Spleen (tissue), 11 donors: ENCODE measurements at regions not wholly inside any gene's neighbourhood (a gene's known extent, or its start where the extent isn't known, plus 50 kb on each side); places are given as distances from the start of the nearest gene placed in this dataset.

ENCODE experiments used
- DNase-seq: peaks from one replicate; pipeline ENCODE4 v3.0.0-alpha.2; 2020
- H3K27ac ChIP-seq, 8 donors: fragments of 200-600 bp; sonication (generic) in 7 of 8; 1 replicate in 4 of 8; 2 replicates in 4 of 8; pipeline versions ENCODE4 v1.5.0 to v1.8.0; 2016 to 2021; ENCODE audit warnings: inconsistent platforms in 4 of 8, mild to moderate bottlenecking in 4 of 8, moderate library complexity in 1 of 8
- H3K27me3 ChIP-seq, 7 donors: fragments of 200-600 bp; sonication (generic) in 6 of 7; replicated peaks in 1 of 7; 1 replicate in 4 of 7; 2 replicates in 3 of 7; pipeline versions ENCODE4 v1.5.0 to v1.8.0; 2016 to 2021; ENCODE audit warnings: inconsistent platforms in 3 of 7, mild to moderate bottlenecking in 1 of 7
- H3K36me3 ChIP-seq, 6 donors: fragments of 200-600 bp; sonication (generic) in 5 of 6; 1 replicate in 4 of 6; 2 replicates in 2 of 6; pipeline versions ENCODE4 v1.5.0 to v1.8.0; 2016 to 2021; ENCODE audit warnings: inconsistent platforms in 2 of 6
- H3K4me1 ChIP-seq, 6 donors: fragments of 200-600 bp; sonication (generic) in 5 of 6; 1 replicate in 3 of 6; 2 replicates in 3 of 6; pipeline versions ENCODE4 v1.5.0 to v1.8.0; 2016 to 2021; ENCODE audit warnings: inconsistent platforms in 3 of 6
- H3K4me3 ChIP-seq, 8 donors: fragments of 200-600 bp; sonication (generic) in 7 of 8; 1 replicate in 4 of 8; 2 replicates in 4 of 8; pipeline versions ENCODE4 v1.5.0 to v1.8.0; 2016 to 2021; ENCODE audit warnings: inconsistent platforms in 4 of 8, mild to moderate bottlenecking in 4 of 8, moderate library complexity in 2 of 8
- H3K9me3 ChIP-seq, 8 donors: fragments of 200-600 bp; sonication (generic) in 7 of 8; 1 replicate in 4 of 8; 2 replicates in 4 of 8; pipeline versions ENCODE4 v1.5.0 to v1.8.0; 2016 to 2021; ENCODE audit warnings: inconsistent platforms in 4 of 8
- POLR2A ChIP-seq, 3 donors: fragments of 450-650 bp; IDR thresholded peaks; one replicate each; pipeline ENCODE4 v1.5.1; 2017; ENCODE audit warnings: antibody characterized with exemption in 3 of 3, mild to moderate bottlenecking in 1 of 3
- POLR2AphosphoS5 ChIP-seq, 3 donors: sonication (generic); formaldehyde crosslinking; IDR thresholded peaks; one replicate each; pipeline ENCODE4 v1.5.1; 2017; ENCODE audit warnings: antibody characterized with exemption in 3 of 3
- WGBS, 5 donors: extraction: QIAGEN DNeasy Blood & Tissue Kit in 3 of 5; methylation state at CpG; one replicate each; pipeline versions ENCODE4 v1.1.5 to v1.1.7; 2013 to 2018; 5-methylcytosine and 5-hydroxymethylcytosine counted together
- intact Hi-C: fragments of 100-400 bp; cut with DNase I; formaldehyde crosslinking; loops from one replicate; pipeline ENCODE4 v1.15.0; 2023; ENCODE audit warnings: low total_unique reads
- TF ChIP-seq, protein P1 (sequence below), 11 experiments: fragments of 200-600 bp in 7 of 11; fragments of 450-650 bp in 4 of 11; sonication (generic) in 4 of 11; IDR thresholded peaks in 8 of 11; conservative IDR thresholded peaks in 3 of 11; 1 replicate in 7 of 11; 2 replicates in 4 of 11; pipeline versions ENCODE4 v1.4.0 to v1.8.0; 2016 to 2021; ENCODE audit warnings: antibody characterized with exemption in 11 of 11, inconsistent platforms in 4 of 11, mild to moderate bottlenecking in 1 of 11
- donor health status: healthy with polysubstance abuse.
- donor health status: DM: no; HTN: no; CAD: no; lungs with moderate emphysema.
- donor health status: DM: no; HTN: no; CAD: no.
- donor health status: Bipolar disorder and iron deficiency.
- donor health status: healthy.
- donor health status: DM: no; HTN: no; CAD: no.
- donor health status: DM: yes; HTN: yes; CAD: no.

DNA sequence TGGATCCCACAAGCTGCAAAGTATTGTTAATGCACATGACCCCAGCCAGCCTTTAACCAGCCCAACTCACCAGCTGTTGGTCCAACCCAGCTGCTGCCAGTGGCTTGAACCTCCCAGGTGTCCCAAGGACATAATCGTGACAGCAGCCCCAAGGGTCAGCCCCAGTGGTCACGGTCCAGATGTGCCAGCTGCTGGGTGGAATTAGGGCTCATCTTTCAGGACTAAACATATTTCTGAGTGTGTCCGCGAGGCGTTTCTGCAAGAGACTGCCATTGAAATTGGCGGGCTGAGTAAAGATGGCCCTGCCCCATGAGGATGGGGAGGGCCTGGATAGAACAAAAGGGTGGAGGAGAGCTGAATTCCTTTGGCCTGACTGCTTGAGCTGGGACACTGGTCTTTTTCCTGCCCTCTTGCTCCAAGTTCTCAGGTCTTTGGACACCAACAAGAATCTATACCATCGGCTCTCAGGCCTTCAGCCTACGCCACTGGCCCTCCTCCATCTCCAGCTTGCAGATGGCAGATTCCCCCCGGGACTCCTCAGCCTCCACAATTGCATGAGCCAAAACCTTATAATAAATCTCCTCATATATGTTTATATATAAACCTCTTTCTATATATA lies 240.2 kb downstream of the MN1 start:
- Histone ChIP-seq H3K9me3 (peaks cover 0 to 12% (median 3%) of the 10 kb centered on the region in 8 donors), H3K4me3 (no peak overlapping the region), H3K36me3 (no peaks in the 10 kb centered on the region), H3K27ac (no peak overlapping the region), H3K27me3 (peaks cover 0 to 22% (median 0%) of the 10 kb centered on the region in 7 donors), H3K4me1 (no peaks in the 10 kb centered on the region)
- no peak for TF ChIP-seq POLR2A (IDR thresholded peaks at IDR 0.05)
- TF ChIP-seq, protein P1, sequence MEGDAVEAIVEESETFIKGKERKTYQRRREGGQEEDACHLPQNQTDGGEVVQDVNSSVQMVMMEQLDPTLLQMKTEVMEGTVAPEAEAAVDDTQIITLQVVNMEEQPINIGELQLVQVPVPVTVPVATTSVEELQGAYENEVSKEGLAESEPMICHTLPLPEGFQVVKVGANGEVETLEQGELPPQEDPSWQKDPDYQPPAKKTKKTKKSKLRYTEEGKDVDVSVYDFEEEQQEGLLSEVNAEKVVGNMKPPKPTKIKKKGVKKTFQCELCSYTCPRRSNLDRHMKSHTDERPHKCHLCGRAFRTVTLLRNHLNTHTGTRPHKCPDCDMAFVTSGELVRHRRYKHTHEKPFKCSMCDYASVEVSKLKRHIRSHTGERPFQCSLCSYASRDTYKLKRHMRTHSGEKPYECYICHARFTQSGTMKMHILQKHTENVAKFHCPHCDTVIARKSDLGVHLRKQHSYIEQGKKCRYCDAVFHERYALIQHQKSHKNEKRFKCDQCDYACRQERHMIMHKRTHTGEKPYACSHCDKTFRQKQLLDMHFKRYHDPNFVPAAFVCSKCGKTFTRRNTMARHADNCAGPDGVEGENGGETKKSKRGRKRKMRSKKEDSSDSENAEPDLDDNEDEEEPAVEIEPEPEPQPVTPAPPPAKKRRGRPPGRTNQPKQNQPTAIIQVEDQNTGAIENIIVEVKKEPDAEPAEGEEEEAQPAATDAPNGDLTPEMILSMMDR (IDR thresholded peaks at IDR 0.05 in 8 of 11, conservative IDR thresholded peaks at IDR 0.05 in 3 of 11) = no peak
- no peak for TF ChIP-seq POLR2AphosphoS5 (IDR thresholded peaks at IDR 0.05)
- 77 to 90% (median 81%) methylated on average over 8 to 9 of the region's 9 CpGs for WGBS, 5 donors
- intact Hi-C loops = no loop called here
- DNase-seq = no peak

DNA sequence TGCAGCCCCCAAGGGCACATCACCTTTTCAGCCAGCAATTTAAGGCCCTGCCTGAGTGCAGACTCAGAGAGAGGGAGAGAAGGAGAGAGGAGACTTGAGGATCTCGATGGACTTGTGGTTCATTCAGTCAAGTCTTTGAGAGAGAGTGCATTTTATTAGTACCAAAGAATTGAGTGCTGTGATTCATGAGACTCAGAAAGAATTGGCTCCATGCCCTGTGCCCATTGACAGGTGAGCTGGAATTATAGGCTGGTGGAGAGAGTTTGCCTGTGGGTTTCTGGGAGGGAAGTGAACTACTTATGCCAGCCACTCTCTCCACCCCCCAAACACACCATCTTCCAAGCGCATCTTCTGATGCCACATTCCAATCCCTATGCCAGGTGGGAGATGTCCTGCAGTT lies 236.8 kb downstream of the MN1 start:
- intact Hi-C loops = no loop called here
- H3K4me3 ChIP-seq = no peak overlapping the region
- H3K4me1 ChIP-seq = no peaks in the 10 kb centered on the region

DNA sequence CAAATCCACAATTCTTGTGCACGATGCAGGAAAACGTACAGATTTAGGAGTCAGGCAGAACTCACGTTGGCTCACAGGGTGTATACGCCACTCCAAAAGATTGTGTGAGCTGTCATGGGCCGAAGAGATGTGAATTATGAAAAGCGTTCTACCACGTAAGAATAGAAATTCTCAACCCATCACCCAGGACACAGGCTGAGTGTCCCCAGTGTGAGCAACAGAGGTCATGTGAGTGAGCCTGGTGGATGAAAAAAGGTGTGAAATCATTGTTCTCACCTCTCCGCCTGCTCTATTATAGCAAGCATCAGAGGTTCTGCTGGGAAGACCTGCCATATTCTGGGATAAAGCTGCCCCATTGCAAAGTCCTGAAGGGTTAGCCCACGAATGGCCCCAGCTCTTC lies 235.0 kb downstream of the MN1 start:
- whole genome bisulfite sequencing, 5 donors = 85 to 95% (median 89%) methylated on average over 9 of the region's 9 CpGs

More for the DNA sequence above, 236.8 kb downstream of the MN1 start:
- TF ChIP-seq, protein P1 (IDR thresholded peaks at IDR 0.05 in 8 of 11, conservative IDR thresholded peaks at IDR 0.05 in 3 of 11) = no peak
- no peak overlapping the region for H3K27ac ChIP-seq
- peaks cover 0 to 12% (median 3%) of the 10 kb centered on the region in 8 donors for H3K9me3 ChIP-seq
- DNase-seq = no peak
- WGBS, 5 donors = 73 to 92% (median 88%) methylated on average over 2 of the region's 2 CpGs
- H3K27me3 ChIP-seq = peaks cover 0 to 18% (median 0%) of the 10 kb centered on the region in 7 donors
- H3K36me3 ChIP-seq = no peaks in the 10 kb centered on the region

DNA sequence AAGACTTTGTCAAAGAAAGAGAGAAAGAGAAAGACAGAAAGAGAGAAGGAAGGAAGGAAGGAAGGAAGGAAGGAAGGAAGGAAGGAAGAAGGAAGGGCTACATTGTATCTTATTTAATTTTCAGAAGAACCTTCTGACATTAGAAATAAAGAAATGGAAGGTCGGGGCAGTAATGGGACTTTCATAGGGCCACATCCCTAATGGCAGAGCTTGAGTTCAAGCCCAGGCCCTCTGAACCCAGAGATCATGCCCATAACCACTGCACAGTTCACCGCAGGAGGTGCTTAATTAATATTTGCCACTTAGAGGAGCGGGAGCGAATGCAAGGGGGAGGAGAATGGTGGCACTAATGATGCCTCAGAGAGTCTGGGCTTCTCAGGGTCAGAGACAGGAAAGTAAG lies 233.3 kb downstream of the MN1 start:
- peak; percentile 19 for DNase-seq
- intact Hi-C loops = no loop called here
- Histone ChIP-seq H3K27me3 (peaks cover 0 to 41% (median 2%) of the 10 kb centered on the region in 7 donors), H3K9me3 (peaks cover 0 to 20% (median 5%) of the 10 kb centered on the region in 8 donors), H3K4me1 (no peaks in the 10 kb centered on the region), H3K36me3 (no peaks in the 10 kb centered on the region), H3K4me3 (no peak overlapping the region), H3K27ac (no peak overlapping the region)
- WGBS, 5 donors = 40 to 96% (median 87%) methylated on average over 4 of the region's 4 CpGs
- TF ChIP-seq POLR2A (IDR thresholded peaks at IDR 0.05) (no peak), POLR2AphosphoS5 (IDR thresholded peaks at IDR 0.05) (no peak)
- TF ChIP-seq, protein P1 (IDR thresholded peaks at IDR 0.05 in 8 of 11, conservative IDR thresholded peaks at IDR 0.05 in 3 of 11) = no peak

More for the DNA sequence above, 235.0 kb downstream of the MN1 start:
- intact Hi-C loops = no loop called here
- peaks cover 0 to 26% (median 0%) of the 10 kb centered on the region in 7 donors for H3K27me3 ChIP-seq
- H3K36me3 ChIP-seq = no peaks in the 10 kb centered on the region
- H3K9me3 ChIP-seq = peaks cover 0 to 12% (median 3%) of the 10 kb centered on the region in 8 donors
- no peak overlapping the region for H3K4me3 ChIP-seq
- no peak overlapping the region for H3K27ac ChIP-seq
- TF ChIP-seq, protein P1 (IDR thresholded peaks at IDR 0.05 in 8 of 11, conservative IDR thresholded peaks at IDR 0.05 in 3 of 11) = no peak
- TF ChIP-seq POLR2AphosphoS5 (IDR thresholded peaks at IDR 0.05) (no peak), POLR2A (IDR thresholded peaks at IDR 0.05) (no peak)
- no peaks in the 10 kb centered on the region for H3K4me1 ChIP-seq
- no peak for DNase-seq
